GM03348 (cell line): ENCODE measurements at regions not wholly inside any gene's neighbourhood (a gene's known extent, or its start where the extent isn't known, plus 50 kb on each side); places are given as distances from the start of the nearest gene placed in this dataset.
"Not testable (repeated sequence)": the region's sequence is repeated elsewhere in the genome, so short reads cannot be mapped to it uniquely, and the experiment has no call there.

Source experiments
- DNase-seq: peaks from one replicate; pipeline ENCODE4 v3.0.0; 2012; ENCODE audit warnings: low spot score

DNA sequence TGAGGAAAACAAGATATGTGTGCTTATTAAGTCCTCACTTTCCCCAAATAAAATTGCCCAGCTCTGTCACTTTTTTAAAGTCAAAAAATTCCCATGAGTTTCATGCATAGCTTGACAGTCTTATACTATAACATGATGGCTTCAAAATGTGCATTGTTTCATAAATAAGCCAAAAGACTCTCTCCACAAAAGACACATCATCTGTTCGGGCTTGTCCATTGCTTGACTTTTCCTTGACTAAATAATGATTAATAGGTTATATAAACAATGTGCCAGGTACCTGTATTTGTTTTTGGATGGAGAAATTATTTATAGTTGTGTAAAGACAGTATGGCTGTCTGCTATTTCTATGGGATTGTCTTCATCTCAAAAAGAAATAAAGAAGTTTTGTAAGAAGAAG lies 329.2 kb upstream of the KLF3 start:
- no peak for DNase-seq

DNA sequence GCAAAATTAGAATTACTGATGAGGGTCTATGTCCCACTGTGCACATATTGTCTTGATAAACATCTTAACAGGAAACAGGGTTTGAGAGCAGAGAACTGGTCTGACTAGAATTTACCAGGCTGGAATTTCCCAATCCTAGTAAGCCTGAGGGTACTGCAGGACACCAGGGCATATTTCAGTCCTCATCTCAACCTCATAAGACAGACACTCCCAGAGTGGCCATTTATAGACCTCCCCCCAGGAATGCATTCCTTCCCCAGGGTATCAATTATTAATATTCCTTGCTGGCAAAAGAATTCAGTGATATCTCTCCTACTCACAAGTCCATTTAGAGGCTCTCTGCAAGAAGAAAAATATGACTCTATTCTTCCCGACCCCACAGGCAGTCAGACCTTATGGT lies 325.1 kb upstream of the KLF3 start:
- DNase-seq: not testable (repeated sequence)

DNA sequence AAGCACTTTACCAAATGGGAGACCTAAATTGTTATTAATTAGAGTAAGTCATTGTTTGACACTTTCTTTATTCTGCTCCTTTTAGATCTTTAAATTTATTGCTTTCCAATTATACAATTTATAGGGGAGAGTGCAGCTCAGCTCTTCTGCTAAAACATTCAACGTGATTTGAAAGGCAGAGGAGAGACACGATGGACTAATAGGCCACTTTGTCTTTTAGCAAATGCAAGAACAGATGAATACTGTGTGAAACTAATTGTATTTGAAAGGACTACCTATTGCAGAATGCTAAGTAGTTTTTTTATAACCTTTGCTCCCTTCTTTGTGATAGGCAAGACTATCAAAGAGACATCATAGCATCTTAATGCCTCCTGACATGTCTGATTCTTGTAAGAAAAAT lies 320.4 kb upstream of the KLF3 start:
- no peak for DNase-seq

DNA sequence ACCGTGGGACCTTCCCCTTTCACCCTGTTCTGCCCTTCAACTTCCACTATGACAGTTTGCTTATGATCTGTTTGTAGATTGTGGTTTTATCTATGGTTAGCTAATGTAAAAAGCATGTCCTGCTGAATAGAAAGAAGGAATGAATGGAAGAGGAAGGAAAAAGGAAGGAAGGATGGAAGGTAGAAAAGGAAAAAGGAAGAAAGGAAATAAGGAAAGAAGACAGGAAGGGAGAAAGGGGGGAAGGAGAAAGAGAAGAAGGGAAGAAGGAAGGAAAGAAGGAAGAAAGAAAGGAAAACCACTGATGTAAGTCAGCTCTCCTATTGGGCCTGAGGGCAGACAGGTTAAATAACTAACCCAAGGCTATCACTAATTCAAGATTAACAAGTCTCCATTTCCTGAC lies 319.1 kb upstream of the KLF3 start:
- no peak for DNase-seq

DNA sequence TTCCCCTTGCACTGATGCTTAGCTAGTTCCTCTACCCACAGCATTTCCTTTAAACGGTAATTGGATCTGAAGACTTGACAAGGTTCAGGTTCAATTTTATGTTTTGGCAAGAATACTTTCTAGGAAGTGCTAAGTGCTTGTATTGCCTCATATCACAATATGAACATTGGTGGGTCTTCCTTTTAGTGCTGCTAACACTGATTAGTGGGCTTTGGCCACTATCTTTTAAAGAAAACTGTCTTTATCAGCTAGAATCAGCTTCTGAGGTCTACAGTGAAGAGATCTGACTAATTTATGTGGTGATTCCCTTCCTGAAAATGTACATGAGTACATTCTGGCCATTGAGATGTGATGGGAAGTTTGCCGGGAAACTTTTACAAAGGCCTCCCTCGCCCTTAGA lies 316.7 kb upstream of the KLF3 start:
- DNase-seq: no peak

DNA sequence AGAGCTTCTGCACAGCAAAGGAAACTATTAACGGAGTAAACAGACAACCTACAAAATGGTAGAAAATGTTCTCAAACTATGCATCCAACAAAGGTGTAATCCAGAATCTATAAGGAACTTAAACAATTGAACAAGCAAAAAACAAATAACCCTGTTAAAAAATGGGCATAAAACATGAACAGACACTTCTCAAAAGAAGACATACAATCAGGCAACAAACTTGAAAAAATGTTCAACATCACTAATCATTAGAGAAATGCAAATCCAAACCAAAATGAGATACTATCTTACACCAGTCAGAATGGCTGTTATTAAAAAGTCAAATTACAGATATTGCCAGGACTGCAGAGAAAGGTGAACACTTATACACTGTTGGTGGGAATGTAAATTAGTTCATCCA lies 309.6 kb upstream of the KLF3 start:
- DNase-seq: no peak

DNA sequence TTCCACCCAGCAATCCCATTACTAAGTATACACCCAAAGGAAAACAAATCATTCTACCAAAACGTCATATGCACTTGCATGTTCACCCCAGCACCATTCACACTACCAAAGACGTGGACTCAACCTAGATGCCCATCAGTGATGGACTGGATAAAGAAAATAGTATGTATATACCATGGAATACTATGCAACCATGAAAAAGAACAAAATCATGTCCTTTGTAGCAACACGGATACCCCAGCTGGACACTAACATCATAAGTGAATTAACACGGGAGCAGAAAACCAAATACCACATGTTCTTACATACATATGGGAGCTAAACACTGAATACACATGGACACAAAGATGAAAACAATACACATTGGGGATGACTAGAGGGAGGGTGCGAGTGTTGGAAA lies 309.1 kb upstream of the KLF3 start:
- no peak for DNase-seq

DNA sequence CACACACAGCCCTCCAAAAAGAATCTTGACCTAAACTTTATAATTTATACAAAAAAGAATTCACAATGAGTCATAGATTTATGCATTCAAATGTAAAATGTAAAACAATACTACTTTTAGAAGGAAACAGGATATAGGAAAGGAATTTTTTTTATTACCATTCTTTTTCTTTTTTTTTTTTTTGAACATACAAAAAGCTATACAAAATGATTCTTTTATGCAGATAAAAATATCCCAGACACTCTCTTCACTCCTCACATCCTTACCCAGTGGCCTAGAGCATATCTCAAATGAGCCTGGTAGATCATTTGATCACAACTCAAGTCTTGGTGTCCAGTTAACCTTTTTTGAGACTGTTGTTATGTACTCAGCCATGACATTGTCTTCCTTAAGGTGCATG lies 307.3 kb upstream of the KLF3 start:
- DNase-seq: no peak

DNA sequence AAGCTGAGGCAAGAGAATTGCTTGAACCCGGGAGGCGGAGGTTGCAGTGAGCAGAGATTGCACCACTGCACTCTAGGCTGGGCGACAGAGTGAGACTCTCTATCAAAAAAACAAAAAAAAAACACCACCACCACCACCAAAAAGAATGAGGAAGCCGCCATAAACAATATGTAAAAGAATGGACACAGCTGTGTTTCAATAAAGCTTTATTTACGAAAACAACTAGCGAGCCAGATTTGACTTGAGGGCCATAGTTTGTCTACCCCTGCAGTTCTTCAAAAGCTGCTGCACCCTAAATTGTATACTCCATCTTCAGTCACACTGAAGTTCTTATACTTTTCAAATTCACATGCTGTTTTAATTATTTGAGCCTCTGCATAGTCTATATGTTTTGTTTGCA lies 306.5 kb upstream of the KLF3 start:
- DNase-seq: no peak

DNA sequence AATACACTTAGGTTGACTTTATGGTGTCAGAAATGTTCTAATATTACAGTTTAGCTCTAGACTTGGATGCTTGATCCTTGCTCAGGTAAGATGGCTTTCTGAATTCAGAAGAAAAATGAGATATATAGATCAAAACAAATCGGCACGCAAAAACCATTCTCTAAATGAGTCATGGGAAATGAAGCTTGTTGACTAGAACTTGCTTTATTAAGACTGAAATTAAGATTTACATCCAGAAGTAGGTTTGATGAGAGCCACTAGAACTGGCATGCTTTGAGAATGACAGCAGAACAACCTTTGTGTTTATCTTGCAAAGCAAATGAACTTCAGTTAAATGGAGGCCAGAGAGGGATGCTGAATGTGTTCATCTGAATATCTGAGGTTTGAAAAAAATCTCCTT lies 304.9 kb upstream of the KLF3 start:
- no peak for DNase-seq

DNA sequence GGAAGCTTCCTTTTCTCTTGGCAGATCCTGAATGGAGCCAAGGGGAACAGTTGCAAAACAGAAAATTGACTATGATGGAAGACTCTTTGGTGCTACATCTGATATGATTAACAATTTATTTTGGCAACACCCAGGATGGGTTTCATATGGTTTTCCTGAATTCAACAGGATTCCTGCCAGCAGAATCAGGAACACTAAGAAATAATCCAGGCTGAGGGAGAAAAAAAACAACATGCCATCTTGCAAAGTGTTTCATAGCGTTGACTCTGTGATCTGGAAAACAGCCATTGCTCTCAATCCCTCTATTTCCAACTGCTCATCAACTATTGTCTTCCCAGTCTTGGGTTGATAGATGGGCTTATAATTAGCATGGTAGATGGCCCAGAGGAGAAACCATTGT lies 303.8 kb upstream of the KLF3 start:
- no peak for DNase-seq

DNA sequence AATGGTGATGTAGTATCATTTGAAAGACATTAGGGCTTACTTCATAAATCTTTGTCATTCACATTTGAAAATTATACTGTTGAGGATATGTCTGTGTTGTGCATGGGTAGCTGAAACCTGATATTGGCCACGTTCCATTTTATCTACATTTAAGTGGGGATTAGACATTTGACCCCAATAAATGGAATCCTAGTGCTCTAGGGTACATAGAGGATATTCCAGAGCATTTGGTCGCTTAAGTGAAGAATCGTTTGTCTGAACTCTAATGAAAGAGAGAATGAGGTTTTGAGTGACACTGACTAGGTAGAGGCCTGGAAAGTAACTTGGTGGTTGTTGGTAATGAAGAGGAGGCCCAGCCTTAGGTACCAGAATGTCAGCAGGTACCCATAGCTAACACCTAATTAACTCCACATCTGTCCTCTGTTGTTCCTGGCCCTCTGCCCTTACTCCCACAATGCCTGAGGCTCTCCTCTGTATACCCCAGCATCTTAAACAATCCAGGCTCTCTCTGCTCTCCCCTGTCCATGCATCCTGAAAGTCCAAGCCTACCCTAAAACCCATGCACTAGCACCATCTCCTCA lies 299.5 kb upstream of the KLF3 start:
- no peak for DNase-seq

DNA sequence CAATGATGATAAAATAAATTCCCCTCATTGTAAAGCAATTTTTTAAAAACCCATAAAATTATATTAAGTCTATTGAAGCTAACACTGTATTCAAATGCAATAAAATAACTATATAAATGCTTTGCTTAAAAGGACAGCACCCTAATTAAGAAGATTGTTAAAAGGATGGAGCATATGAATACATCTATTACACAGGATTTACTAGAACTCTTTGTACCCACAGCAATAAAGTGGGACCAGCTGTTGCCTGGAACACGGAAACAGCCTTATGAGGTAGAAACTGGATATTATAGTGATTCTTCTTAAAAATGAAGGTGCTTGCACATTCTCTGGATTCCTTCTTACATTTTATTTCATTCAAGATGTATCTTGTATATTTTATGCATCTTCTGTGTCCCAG lies 298.7 kb upstream of the KLF3 start:
- DNase-seq: no peak

DNA sequence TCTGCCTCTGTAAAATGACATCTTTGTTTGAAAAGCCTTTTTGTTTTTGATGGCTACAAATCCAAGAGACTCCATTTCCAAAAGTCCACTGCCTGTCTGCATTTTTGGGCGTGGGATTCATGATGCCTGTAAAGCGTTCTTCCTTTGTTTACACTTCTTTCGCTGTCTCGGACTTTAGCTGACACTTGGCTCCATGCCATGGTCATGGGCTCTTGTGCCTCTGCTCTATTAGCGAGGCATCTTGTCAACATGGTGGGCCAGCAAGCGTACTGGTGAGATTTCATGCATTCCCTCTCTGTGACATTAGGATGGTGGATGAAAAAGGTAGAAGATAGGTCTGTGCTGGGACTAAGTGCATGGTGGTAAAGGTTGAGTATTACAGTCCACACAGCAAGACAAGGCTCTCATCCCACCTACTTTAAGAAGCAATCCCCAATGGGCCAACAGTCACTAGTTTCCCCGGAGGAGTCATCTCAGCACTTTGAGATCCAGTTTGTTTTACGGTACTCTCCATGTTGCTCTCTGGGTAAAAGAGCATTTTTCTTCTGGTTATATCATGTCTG lies 298.2 kb upstream of the KLF3 start:
- DNase-seq: no peak

DNA sequence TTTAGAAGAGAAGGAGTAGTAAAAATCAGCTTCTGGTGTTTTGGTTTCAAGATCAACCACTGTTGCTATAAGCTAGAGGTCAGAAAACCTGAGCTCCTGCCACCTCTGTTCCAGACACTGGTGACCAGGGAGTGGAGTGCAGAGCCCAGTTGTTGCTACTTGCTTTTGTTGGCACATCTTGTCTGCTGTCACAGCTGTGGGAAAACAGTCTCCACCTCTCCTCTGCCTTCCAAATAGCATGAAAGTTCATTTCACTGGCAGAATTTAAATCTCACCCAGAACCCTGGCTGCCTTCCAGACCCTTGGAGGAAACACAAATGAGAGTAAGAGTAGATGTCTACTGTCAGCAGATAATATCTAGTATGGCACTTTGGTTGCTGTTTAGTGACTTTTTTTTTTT lies 297.5 kb upstream of the KLF3 start:
- DNase-seq: no peak

DNA sequence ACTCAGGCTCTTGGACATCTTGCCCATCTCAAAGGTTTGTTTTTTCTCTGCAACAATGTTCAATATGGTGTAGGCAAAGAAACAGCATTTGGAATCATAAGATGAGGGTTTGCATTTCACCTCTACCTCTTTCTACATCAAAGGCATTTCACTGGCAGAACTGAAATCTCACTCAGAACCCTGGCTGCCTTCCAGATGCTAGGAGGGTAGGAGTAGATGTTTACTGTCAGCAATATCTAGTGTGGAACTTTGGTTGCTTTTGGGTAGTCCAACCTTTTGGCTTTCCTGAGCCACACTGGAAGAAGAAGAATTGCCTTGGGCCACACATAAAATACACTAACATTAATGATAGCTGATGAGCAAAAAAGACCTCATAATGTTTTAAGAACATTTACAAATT lies 297.0 kb upstream of the KLF3 start:
- DNase-seq: no peak

DNA sequence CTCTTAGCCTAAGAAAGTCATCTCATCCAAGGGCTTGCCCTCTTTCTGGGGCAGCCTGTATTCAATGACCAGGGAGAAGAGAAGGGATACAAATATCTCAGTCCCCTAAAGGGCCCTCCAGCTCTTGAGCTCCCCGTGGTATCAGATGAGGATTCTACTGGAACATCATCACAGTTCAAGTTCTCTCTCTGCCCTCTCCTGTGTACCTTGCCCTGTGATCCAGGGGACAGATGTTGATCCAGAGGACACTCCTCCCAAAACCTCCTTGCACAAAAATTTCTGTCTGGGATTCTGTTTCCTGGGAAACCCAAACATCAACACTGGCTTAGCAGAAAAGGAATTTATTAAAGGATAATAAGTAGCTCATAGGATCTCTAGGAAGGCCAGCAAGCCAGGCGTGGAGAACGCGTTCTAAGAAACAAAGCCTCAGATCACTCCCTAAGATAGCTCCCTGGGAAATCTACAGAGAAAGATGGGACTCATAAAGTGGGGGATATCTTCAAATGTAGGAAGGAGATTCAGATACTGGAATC lies 296.3 kb upstream of the KLF3 start:
- DNase-seq: no peak

DNA sequence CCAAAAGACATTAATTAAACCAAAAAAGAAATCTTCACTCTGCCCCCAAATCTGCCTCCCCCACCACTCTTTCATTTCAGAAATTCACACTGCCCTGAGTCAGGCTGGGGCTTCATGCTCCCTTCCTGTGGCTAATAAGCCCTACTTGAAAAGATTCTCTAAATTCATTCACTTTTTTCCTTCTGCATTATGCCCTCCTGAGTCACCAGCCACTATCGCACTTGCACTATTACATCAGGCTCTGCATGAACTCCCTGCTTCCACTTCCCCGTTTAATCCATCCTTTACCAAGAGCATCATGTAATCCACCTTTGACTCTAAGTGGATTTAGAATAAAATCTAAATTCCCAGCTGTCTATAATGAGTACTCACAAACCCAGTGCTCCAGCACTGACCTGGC lies 295.4 kb upstream of the KLF3 start:
- peak; percentile 72 for DNase-seq

DNA sequence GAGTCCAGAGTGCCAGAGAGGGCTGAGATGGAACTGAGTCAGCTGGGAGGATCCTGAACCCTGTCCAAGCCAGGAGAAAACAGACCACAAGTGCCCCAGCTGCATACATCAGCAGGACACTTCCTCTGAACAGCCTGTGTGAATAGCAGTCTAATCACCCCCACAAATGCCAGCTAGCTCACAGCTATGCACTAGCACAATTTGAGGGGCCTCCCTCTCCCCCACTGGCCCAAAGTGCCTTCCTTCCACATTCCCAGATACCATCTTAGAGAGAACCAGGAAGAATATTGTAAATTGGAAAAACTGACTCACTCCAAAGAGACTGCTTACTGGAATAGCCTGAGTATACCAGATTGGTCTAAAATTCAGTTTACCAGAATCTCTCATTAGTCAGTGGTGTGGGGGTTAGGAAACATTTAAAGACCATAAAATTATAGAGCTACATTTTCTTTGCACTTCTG lies 292.6 kb upstream of the KLF3 start:
- peak; percentile 72 for DNase-seq

DNA sequence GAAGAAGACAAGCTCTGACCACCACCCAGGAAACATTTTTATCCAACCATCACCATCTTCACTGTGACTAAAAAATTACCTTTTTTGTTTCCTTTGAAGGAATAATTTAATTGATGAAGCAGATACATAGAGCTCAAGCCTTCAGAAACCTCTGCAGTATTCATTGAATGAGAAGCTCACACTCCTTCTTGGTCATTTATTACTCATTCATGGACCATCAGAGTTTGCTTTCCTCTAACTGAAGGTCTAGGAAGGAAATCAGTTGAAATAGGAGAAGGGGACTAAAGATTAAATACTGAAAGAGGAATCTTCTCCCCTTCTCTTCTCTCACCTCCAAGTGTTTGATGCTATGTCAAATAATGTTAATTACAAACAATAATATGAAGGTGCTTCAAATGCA lies 290.6 kb upstream of the KLF3 start:
- DNase-seq: no peak

DNA sequence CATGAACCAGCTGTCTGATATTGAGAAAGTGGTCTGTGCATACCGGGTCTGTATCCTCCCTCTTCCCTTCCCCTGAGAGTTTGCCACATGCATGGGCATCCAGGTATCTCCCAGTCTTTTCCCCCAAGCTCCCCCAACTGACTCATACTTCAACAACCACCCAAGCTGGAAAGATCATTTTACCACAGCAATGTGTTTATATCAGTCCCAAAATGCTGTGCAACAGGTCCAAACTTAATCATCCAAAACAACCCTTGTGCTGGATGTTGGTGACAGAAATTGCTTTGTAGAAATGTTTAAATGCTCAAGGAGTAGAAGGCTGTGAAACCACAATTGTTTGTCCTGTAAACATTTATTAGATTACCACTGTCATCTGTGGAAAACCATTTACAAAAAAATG lies 286.8 kb upstream of the KLF3 start:
- no peak for DNase-seq

DNA sequence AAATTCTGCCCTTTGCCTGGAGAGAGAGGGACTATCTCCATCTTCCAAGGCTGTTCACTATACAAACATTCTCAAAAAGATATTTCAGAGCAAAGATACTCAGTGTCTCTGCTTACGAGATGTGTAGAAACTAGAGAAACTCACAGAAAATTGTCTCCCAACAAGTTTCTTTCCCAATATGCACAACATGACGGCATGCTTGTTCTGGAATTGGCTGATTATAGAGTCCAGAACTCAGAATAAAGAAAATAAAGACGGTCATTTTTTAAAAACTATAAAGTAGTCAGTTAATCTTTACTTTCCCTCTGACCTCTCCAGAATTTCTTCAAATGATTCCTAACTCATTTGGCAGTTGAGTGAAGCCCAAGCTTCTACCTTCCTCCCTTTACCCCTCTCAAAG lies 285.5 kb upstream of the KLF3 start:
- no peak for DNase-seq

DNA sequence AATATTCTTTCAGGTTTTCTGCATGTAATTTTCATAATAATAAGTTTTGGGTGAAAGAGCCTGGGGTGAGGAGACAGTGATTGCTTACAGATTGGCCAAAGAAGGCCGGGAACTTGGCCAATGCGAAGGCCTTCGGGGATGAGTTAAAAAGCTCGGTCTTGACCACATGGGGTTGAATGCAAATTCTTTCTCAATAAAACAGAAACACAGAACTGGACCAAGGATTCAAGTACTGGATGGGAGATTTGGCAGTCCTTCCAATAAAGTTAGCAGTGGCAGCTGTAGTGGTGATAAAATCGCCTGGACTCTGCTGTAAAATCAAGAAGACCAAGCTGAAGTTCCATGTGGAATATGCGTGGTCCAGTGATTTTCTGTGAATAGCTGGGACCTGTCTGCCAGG lies 282.2 kb upstream of the KLF3 start:
- DNase-seq: no peak

DNA sequence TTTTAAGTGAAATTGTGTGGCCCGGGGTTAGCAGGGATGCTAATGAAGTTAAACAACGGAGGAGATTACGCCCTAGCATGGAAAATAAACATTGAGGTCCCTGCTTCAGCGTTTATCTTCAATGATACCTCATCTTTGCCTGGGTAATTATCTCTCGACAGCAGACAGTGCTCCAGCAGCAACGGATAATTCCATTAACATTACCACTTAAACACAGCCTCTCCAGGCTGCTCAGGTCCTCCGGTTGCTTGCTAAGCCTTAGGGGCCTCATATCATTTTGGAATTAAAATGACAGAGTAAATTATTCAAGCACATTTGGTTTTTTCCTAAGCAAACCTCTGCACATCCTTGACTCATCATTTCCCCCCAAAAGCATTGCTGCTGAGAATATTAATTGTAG lies 281.5 kb upstream of the KLF3 start:
- no peak for DNase-seq
